SK-N-SH treated with all-trans-retinoic acid at 6 μM for 48 hours (cell line): ENCODE measurements at regions not wholly inside any gene's neighbourhood (a gene's known extent, or its start where the extent isn't known, plus 50 kb on each side); places are given as distances from the start of the nearest gene placed in this dataset.

Source experiments
- ATAC-seq: fragments of 200-7000 bp; cut with Tn5 transposase; 3 replicates; pipeline ENCODE4 v1.9.1; 2020; ENCODE audit warnings: mild to moderate bottlenecking, moderate library complexity
- ARNTL ChIP-seq: fragments of 450-650 bp; formaldehyde crosslinking; IDR thresholded peaks from 2 replicates; pipeline ENCODE4 v1.5.0; 2020; ENCODE audit warnings: low read depth, mild to moderate bottlenecking, moderate library complexity, borderline replicate concordance
- BACH2 ChIP-seq: fragments of 250-450 bp; sonication (Bioruptor Pico); IDR thresholded peaks from 2 replicates; pipeline ENCODE4 v1.9.0; 2021; ENCODE audit warnings: mild to moderate bottlenecking, borderline replicate concordance
- CREB5 ChIP-seq: fragments of 250-450 bp; sonication (Bioruptor Pico); IDR thresholded peaks from 2 replicates; pipeline ENCODE4 v1.5.1; 2020; ENCODE audit warnings: low read depth, mild to moderate bottlenecking, moderate library complexity
- CSDC2 ChIP-seq: fragments of 250-450 bp; sonication (Bioruptor Pico); IDR thresholded peaks from 2 replicates; pipeline ENCODE4 v1.5.0; 2020; ENCODE audit warnings: mild to moderate bottlenecking, moderate library complexity
- ESRRG ChIP-seq: fragments of 250-450 bp; sonication (Bioruptor Pico); IDR thresholded peaks from 2 replicates; pipeline ENCODE4 v1.6.1; 2021; ENCODE audit warnings: mild to moderate bottlenecking
- GLIS3 ChIP-seq: fragments of 250-450 bp; sonication (Bioruptor Pico); IDR thresholded peaks from 2 replicates; pipeline ENCODE4 v1.5.0; 2020; ENCODE audit warnings: mild to moderate bottlenecking, moderate library complexity
- ISL1 ChIP-seq: fragments of 250-450 bp; sonication (Bioruptor Pico); IDR thresholded peaks from 2 replicates; pipeline ENCODE4 v2.1.2; 2022; ENCODE audit warnings: mild to moderate bottlenecking, moderate library complexity
- OSR1 ChIP-seq: fragments of 250-450 bp; sonication (Bioruptor Pico); IDR thresholded peaks from 2 replicates; pipeline ENCODE4 v1.8.0; 2022; ENCODE audit warnings: moderate library complexity, mild to moderate bottlenecking, inconsistent platforms
- PPARA ChIP-seq: fragments of 250-450 bp; sonication (Bioruptor Pico); IDR thresholded peaks from 2 replicates; pipeline ENCODE4 v1.5.0; 2020; ENCODE audit warnings: mild to moderate bottlenecking, borderline replicate concordance
- RARB ChIP-seq: fragments of 250-450 bp; sonication (Bioruptor Pico); IDR thresholded peaks from 2 replicates; pipeline ENCODE4 v1.8.0; 2021; ENCODE audit warnings: mild to moderate bottlenecking, moderate library complexity
- SNAI2 ChIP-seq: fragments of 250-450 bp; sonication (Bioruptor Pico); IDR thresholded peaks from 2 replicates; pipeline ENCODE4 v1.5.0; 2020; ENCODE audit warnings: mild to moderate bottlenecking, moderate library complexity
- TCF4 ChIP-seq: fragments of 250-450 bp; sonication (Bioruptor Pico); IDR thresholded peaks from 2 replicates; pipeline ENCODE4 v1.8.0; 2021; ENCODE audit warnings: mild to moderate bottlenecking, moderate library complexity, borderline replicate concordance
- TOX ChIP-seq: fragments of 250-450 bp; sonication (Bioruptor Pico); IDR thresholded peaks from 2 replicates; pipeline ENCODE4 v1.8.0; 2021; ENCODE audit warnings: mild to moderate bottlenecking, moderate library complexity, borderline replicate concordance
- TSHZ2 ChIP-seq: fragments of 250-450 bp; sonication (Bioruptor Pico); IDR thresholded peaks from 2 replicates; pipeline ENCODE4 v1.5.0; 2020; ENCODE audit warnings: mild to moderate bottlenecking, moderate library complexity
- ZC3H10 ChIP-seq: fragments of 250-450 bp; sonication (Bioruptor Pico); IDR thresholded peaks from 2 replicates; pipeline ENCODE4 v1.5.1; 2021; ENCODE audit warnings: mild to moderate bottlenecking, moderate library complexity
- ZFP3 ChIP-seq: fragments of 250-450 bp; sonication (Bioruptor Pico); IDR thresholded peaks from 2 replicates; pipeline ENCODE4 v1.5.0; 2020; ENCODE audit warnings: mild to moderate bottlenecking, moderate library complexity
- ZFP30 ChIP-seq: fragments of 450-650 bp; formaldehyde crosslinking; IDR thresholded peaks from 2 replicates; pipeline ENCODE4 v1.5.0; 2022; ENCODE audit warnings: mild to moderate bottlenecking, moderate library complexity
- ZNF565 ChIP-seq: fragments of 450-650 bp; formaldehyde crosslinking; conservative IDR thresholded peaks from 2 replicates; pipeline ENCODE4 v1.5.0; 2020; ENCODE audit warnings: low read depth, mild to moderate bottlenecking, moderate library complexity
- ZNF70 ChIP-seq: fragments of 450-650 bp; formaldehyde crosslinking; IDR thresholded peaks from 2 replicates; pipeline ENCODE4 v1.5.0; 2020; ENCODE audit warnings: mild to moderate bottlenecking, moderate library complexity
- ZNF8 ChIP-seq: fragments of 450-650 bp; formaldehyde crosslinking; IDR thresholded peaks from 2 replicates; pipeline ENCODE4 v1.5.0; 2020; ENCODE audit warnings: mild to moderate bottlenecking, moderate library complexity
- TF ChIP-seq, protein P1 (sequence below): fragments of 250-450 bp; sonication (Bioruptor Pico); IDR thresholded peaks from 2 replicates; pipeline ENCODE4 v1.8.0; 2020; ENCODE audit warnings: mild to moderate bottlenecking, moderate library complexity, borderline replicate concordance
- TF ChIP-seq, protein P2 (sequence below): fragments of 250-450 bp; sonication (Bioruptor Pico); IDR thresholded peaks from 2 replicates; pipeline ENCODE4 v1.8.0; 2021; ENCODE audit warnings: low read depth, mild to moderate bottlenecking, moderate library complexity, borderline replicate concordance

GRCh38 chr3:193116871-193117270, 124.2 kb upstream of the PLAAT1 start:
- ATAC-seq, result no peak
- no peak for TF ChIP-seq PPARA (CRISPR knock-in tag)
- no peak for TF ChIP-seq TOX
- TF ChIP-seq ESRRG (CRISPR knock-in tag), result no peak
- no peak for TF ChIP-seq ZNF565 (CRISPR knock-in tag)
- no peak for TF ChIP-seq ZNF8
- TF ChIP-seq GLIS3 (CRISPR knock-in tag), result no peak
- TF ChIP-seq ARNTL (CRISPR knock-in tag), result no peak
- TF ChIP-seq, protein P1, sequence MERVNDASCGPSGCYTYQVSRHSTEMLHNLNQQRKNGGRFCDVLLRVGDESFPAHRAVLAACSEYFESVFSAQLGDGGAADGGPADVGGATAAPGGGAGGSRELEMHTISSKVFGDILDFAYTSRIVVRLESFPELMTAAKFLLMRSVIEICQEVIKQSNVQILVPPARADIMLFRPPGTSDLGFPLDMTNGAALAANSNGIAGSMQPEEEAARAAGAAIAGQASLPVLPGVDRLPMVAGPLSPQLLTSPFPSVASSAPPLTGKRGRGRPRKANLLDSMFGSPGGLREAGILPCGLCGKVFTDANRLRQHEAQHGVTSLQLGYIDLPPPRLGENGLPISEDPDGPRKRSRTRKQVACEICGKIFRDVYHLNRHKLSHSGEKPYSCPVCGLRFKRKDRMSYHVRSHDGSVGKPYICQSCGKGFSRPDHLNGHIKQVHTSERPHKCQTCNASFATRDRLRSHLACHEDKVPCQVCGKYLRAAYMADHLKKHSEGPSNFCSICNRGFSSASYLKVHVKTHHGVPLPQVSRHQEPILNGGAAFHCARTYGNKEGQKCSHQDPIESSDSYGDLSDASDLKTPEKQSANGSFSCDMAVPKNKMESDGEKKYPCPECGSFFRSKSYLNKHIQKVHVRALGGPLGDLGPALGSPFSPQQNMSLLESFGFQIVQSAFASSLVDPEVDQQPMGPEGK (CRISPR knock-in tag), result no peak
- TF ChIP-seq OSR1, result no peak
- no peak for TF ChIP-seq TSHZ2
- TF ChIP-seq ISL1 (CRISPR knock-in tag), result no peak
- TF ChIP-seq, all 23 proteins: peak for 0

- ATAC-seq, result no peak
- TF ChIP-seq ZNF70 (CRISPR knock-in tag) (no peak), TSHZ2 (no peak), ZFP30 (CRISPR knock-in tag) (no peak), CREB5 (CRISPR knock-in tag) (no peak), CSDC2 (CRISPR knock-in tag) (no peak), ZFP3 (CRISPR knock-in tag) (no peak), ZC3H10 (CRISPR knock-in tag) (no peak), TCF4 (CRISPR knock-in tag) (no peak), ARNTL (CRISPR knock-in tag) (no peak)
- TF ChIP-seq, protein P2, sequence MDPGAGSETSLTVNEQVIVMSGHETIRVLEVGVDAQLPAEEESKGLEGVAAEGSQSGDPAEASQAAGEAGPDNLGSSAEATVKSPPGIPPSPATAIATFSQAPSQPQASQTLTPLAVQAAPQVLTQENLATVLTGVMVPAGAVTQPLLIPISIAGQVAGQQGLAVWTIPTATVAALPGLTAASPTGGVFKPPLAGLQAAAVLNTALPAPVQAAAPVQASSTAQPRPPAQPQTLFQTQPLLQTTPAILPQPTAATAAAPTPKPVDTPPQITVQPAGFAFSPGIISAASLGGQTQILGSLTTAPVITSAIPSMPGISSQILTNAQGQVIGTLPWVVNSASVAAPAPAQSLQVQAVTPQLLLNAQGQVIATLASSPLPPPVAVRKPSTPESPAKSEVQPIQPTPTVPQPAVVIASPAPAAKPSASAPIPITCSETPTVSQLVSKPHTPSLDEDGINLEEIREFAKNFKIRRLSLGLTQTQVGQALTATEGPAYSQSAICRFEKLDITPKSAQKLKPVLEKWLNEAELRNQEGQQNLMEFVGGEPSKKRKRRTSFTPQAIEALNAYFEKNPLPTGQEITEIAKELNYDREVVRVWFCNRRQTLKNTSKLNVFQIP, result no peak
Observed at GRCh38 chr3:193118907-193119306, 122.1 kb upstream of the PLAAT1 start.

DNA sequence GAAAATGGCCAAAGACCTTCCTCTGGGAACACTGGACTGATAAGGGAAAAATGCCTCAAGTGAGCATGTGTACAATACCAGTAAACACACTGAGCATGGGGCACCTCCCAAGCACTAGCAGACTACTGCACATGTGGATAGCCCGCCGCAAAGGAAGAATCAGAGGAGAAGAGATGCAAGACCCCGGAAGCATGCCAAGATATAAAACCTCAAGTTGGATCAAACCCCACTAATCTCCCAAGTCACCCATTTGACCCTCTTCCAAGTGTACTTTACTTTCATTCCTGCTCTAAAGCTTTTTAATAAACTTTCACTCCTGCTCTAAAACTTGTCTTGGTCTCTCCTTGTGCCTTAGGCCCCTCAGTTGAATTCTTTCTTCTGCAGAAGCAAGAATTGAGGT, 121.1 kb upstream of the PLAAT1 start:
- ATAC-seq, result no peak
- TF ChIP-seq CREB5 (CRISPR knock-in tag) (no peak), BACH2 (CRISPR knock-in tag) (no peak), CSDC2 (CRISPR knock-in tag) (no peak), ESRRG (CRISPR knock-in tag) (no peak), SNAI2 (no peak), RARB (CRISPR knock-in tag) (no peak)
- TF ChIP-seq, protein P1 (CRISPR knock-in tag), result no peak
